ENCODE measurements at regions not wholly inside any gene's neighbourhood (a gene's known extent, or its start where the extent isn't known, plus 50 kb on each side); places are given as distances from the start of the nearest gene placed in this dataset.
A peak's percentile ranks its signal among the peaks of the same experiment; 100 is the strongest.
"Not testable (repeated sequence)": the region's sequence is repeated elsewhere in the genome, so short reads cannot be mapped to it uniquely, and the experiment has no call there.

GRCh38 chr17:45554479-45554878 is 64.0 kb upstream of the PLEKHM1 start:
- H3K4me3 Mint-ChIP-seq; intact Hi-C loops (cut with micrococcal nuclease); ATAC-seq; H3K27ac Mint-ChIP-seq; H3K27me3 Mint-ChIP-seq; H3K36me3 Mint-ChIP-seq (ENCODE audit: low read depth); H3K4me1 Mint-ChIP-seq (ENCODE audit: low read depth); H3K9me3 Mint-ChIP-seq; POLR2A ChIA-PET; CTCF ChIA-PET; DNase-seq: not testable (repeated sequence)

DNA sequence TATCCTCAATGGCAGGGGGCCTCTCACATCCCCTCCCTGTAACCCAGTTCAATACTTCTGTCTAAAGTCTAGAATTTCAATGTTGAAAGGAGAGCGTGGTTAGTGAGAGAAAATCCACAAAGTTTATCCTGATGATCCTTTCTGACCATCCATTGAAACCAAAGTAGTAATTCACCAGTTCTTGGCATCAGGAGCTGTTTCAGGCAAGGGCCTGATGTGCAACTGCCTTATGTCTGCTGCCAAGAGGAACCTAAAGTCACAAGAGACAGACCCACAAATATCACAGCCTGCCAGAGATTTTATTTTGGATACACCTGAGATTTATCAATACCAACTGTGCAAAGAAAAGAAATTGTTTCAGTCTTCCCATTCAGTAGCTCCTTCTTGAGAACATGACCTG is 68.3 kb upstream of the PLEKHM1 start:
- H3K27me3 Mint-ChIP-seq; H3K36me3 Mint-ChIP-seq (ENCODE audit: low read depth); intact Hi-C loops (cut with micrococcal nuclease); DNase-seq; CTCF ChIA-PET; H3K27ac Mint-ChIP-seq; POLR2A ChIA-PET; ATAC-seq; H3K4me1 Mint-ChIP-seq (ENCODE audit: low read depth); H3K9me3 Mint-ChIP-seq; H3K4me3 Mint-ChIP-seq: not testable (repeated sequence)

DNA sequence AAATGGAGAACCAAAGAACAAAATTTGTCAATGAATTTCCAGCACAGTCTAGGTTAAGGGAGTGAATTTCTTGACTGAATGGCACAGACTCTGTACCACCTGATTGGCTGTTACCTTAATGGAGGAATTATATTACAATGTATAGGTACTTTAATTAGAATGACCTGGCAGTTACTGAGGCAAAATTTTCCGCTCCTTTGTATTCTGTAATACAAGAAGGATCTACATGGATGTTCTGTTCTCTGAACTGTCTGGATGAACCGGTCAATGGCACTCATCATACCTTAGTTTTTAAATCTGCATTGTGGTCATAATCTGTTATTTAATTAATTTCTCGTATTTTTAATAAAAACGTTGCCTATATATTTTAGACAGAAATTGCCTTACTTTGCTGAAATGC is 72.3 kb upstream of the PLEKHM1 start:
- POLR2A ChIA-PET, ATAC-seq: not testable (repeated sequence)

DNA sequence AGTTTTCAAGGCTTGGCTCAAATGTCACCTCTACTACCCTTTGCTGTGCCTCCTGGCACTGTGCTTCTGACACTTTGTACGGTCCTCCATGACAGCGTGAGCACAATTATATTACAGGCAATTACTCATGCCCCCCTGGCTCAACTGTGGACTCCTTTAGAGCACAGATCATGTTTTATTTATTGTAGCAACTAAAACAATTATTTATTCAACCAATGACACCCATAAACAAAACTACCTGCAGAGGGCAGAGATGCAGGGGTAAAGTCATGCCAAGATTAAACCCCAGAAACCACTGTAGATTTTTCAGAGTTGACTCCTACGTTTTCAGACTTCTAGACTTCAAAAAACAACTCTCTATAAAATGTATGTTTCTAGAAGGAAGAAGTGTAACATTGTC is 72.8 kb upstream of the PLEKHM1 start:
- H3K4me1 Mint-ChIP-seq (ENCODE audit: low read depth): peaks cover 19% of the 10 kb centered on the region
- H3K4me3 Mint-ChIP-seq; CTCF ChIA-PET; intact Hi-C loops (cut with micrococcal nuclease); H3K9me3 Mint-ChIP-seq; H3K27me3 Mint-ChIP-seq; H3K36me3 Mint-ChIP-seq (ENCODE audit: low read depth); DNase-seq; POLR2A ChIA-PET: not testable (repeated sequence)
- H3K27ac Mint-ChIP-seq: peak overlapping the region; percentile 9
- ATAC-seq: peak; percentile 30

More for the DNA sequence above, 72.3 kb upstream of the PLEKHM1 start:
- H3K27me3 Mint-ChIP-seq; H3K4me3 Mint-ChIP-seq; CTCF ChIA-PET; H3K36me3 Mint-ChIP-seq (ENCODE audit: low read depth); H3K9me3 Mint-ChIP-seq; DNase-seq; intact Hi-C loops (cut with micrococcal nuclease); H3K27ac Mint-ChIP-seq: not testable (repeated sequence)
- H3K4me1 Mint-ChIP-seq (ENCODE audit: low read depth): peaks cover 18% of the 10 kb centered on the region

GRCh38 chr17:45568275-45568674 is 77.8 kb upstream of the PLEKHM1 start:
- H3K9me3 Mint-ChIP-seq; H3K27ac Mint-ChIP-seq; H3K36me3 Mint-ChIP-seq (ENCODE audit: low read depth); CTCF ChIA-PET; DNase-seq; POLR2A ChIA-PET; intact Hi-C loops (cut with micrococcal nuclease); ATAC-seq; H3K27me3 Mint-ChIP-seq; H3K4me3 Mint-ChIP-seq: not testable (repeated sequence)
- peaks cover 19% of the 10 kb centered on the region for H3K4me1 Mint-ChIP-seq (ENCODE audit: low read depth)

DNA sequence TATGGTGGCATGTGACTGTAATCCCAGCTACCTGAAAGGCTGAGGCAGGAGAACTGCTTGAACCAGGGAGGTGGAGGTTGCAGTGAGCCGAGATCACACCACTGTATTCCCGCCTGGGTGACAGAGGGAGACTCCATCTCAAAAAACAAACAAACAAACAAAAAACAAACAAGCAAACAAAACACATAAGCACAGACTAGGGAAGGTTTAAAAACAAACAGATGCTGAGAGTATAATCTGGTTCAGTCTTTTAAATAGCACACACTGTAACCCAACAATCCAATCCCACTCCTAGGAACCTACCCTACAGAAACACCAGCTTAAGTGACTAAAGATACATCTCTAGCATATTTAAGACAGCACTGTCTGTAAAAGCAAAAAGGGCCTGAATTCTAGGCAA is 82.8 kb upstream of the PLEKHM1 start:
- POLR2A ChIA-PET; DNase-seq; H3K27ac Mint-ChIP-seq; intact Hi-C loops (cut with micrococcal nuclease); H3K27me3 Mint-ChIP-seq; ATAC-seq; H3K4me3 Mint-ChIP-seq; H3K36me3 Mint-ChIP-seq (ENCODE audit: low read depth); H3K9me3 Mint-ChIP-seq; CTCF ChIA-PET: not testable (repeated sequence)
- peaks cover 24% of the 10 kb centered on the region for H3K4me1 Mint-ChIP-seq (ENCODE audit: low read depth)

DNA sequence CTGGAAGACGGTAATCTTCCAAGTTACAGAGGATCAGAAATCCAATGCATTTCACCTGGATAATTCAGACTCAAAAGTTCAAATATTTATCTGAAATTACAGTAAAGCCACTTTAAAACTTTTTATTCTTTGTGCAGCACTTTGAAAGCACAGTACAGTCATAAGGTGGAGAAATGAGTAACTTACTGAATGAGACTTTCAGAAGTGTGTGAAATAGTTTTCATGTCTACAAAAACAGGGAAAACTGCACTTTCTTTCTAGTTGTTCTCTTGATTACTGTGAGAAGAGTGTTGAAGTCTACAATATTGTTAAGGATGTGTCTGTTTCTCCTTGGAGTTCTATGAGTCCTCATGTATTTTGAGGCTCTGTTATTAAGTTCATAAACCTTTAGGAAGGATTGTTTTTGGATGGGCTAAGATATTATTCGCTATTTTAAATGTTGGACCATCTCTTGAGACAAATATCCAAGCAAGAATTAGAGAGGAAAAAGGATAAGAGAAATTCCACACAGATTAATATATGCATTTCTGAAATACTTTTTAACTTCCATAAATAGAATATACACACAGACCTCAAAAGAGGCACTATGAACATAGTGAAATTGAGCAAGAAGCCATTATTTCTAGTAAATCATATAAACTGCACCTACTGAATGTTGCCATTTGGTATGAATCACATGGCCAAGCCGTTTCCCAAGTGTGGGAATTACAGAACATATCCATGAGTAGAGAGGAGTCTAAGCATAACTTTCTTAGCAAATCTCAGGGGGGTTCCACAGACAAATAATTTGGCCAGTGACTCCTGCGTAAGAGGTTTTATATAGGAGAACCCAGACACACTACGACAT is 83.6 kb upstream of the PLEKHM1 start:
- ATAC-seq (no peak), DNase-seq (no peak)
- TF ChIP-seq CTCF (IDR thresholded peaks at IDR 0.05): no peak
- CTCF ChIA-PET: no interaction called here
- H3K9me3 Mint-ChIP-seq: no peaks in the 10 kb centered on the region
- H3K27ac Mint-ChIP-seq: no peak overlapping the region
- POLR2A ChIA-PET: interaction anchor here (1.5 kb wide), 1 partner anchor 11 kb away, joined by 7 read pairs; no protein-coding TSS in a partner anchor
- H3K36me3 Mint-ChIP-seq (ENCODE audit: low read depth): peaks cover 4% of the 10 kb centered on the region
- intact Hi-C loops (cut with micrococcal nuclease): no loop called here
- H3K4me3 Mint-ChIP-seq: no peak overlapping the region
- peaks cover 21% of the 10 kb centered on the region for H3K4me1 Mint-ChIP-seq (ENCODE audit: low read depth)
- no peaks in the 10 kb centered on the region for H3K27me3 Mint-ChIP-seq

GRCh38 chr17:45575126-45575885 is 84.8 kb upstream of the PLEKHM1 start:
- ChIA-PET CTCF (no interaction called here), POLR2A (interaction anchor here (1.5 kb wide), 1 partner anchor 10 kb away, joined by 7 read pairs; no protein-coding TSS in a partner anchor)
- Mint-ChIP-seq H3K36me3 (ENCODE audit: low read depth) (peaks cover 4% of the 10 kb centered on the region), H3K27ac (no peak overlapping the region), H3K27me3 (no peaks in the 10 kb centered on the region), H3K9me3 (no peaks in the 10 kb centered on the region), H3K4me1 (ENCODE audit: low read depth) (peaks cover 30% of the 10 kb centered on the region), H3K4me3 (no peak overlapping the region)
- no peak for TF ChIP-seq CTCF (IDR thresholded peaks at IDR 0.05)
- intact Hi-C loops (cut with micrococcal nuclease): no loop called here
- no peak for DNase-seq
- ATAC-seq: no peak

DNA sequence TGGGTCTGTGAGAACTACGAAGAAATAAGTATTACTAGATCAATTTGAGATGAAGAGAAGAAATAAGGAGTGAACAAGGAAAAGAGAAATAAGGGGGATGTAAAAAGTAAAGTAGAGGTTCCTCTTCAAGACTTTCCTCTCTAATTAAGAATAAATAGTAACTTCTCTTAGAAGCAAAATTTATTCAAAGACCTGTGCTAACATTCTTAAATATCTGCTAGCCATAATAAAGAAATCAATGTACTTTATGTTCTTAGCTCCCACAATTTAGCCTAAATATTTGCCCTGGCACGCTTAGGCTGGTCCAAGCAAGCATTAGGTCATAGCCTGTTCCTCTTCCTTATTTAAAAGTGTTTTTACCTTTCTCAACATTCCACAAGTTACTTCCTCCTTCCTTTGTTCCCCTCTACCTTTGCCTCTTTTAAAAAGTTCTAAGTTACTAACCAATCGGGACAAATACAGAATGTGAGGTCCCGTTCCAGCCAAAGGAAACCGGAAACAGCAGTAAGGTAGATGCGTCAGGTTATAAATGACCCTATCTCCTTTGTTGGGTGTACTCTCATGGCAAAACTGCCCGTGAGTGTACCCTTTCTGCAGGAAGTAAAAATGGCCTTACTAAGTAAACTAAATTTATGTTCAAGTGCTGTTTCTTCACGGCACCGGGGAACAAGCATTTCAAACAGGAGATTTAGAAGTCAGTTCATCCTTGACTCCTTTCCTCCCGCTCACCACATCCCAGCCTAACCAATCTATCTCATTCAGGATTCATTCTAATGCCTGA is 86.2 kb upstream of the PLEKHM1 start:
- H3K27me3 Mint-ChIP-seq; intact Hi-C loops (cut with micrococcal nuclease); H3K4me3 Mint-ChIP-seq; ATAC-seq; H3K27ac Mint-ChIP-seq; CTCF ChIA-PET; H3K9me3 Mint-ChIP-seq; DNase-seq; POLR2A ChIA-PET: not testable (repeated sequence)
- Mint-ChIP-seq H3K36me3 (ENCODE audit: low read depth) (peaks cover 10% of the 10 kb centered on the region), H3K4me1 (ENCODE audit: low read depth) (peaks cover 37% of the 10 kb centered on the region)
